Type B pancreatic cell (in vitro differentiated cells): ENCODE measurements at regions not wholly inside any gene's neighbourhood (a gene's known extent, or its start where the extent isn't known, plus 50 kb on each side); places are given as distances from the start of the nearest gene placed in this dataset.

ENCODE experiments used
- DNase-seq: peaks from one replicate; pipeline ENCODE4 v3.0.0; 2021; ENCODE audit warnings: mixed read lengths; ENCODE audit not compliant: unreplicated experiment; ENCODE audit errors: extremely low spot score
- H3K27ac Mint-ChIP-seq: 2 replicates; pipeline ENCODE4 v1.8.0; 2021; ENCODE audit warnings: mild to moderate bottlenecking, mixed read lengths
- H3K27me3 Mint-ChIP-seq: 2 replicates; pipeline ENCODE4 v1.8.0; 2021; ENCODE audit warnings: mixed read lengths
- H3K36me3 Mint-ChIP-seq: 2 replicates; pipeline ENCODE4 v1.8.0; 2021; ENCODE audit warnings: mixed read lengths
- H3K4me1 Mint-ChIP-seq: one replicate; pipeline ENCODE4 v1.8.0; 2021; ENCODE audit warnings: mixed read lengths; ENCODE audit not compliant: unreplicated experiment
- H3K4me3 Mint-ChIP-seq: 2 replicates; pipeline ENCODE4 v1.8.0; 2021; ENCODE audit warnings: mild to moderate bottlenecking, mixed read lengths
- H3K9me3 Mint-ChIP-seq: 2 replicates; pipeline ENCODE4 v1.8.0; 2021; ENCODE audit warnings: mixed read lengths
- CTCF ChIP-seq: fragments of 200-600 bp; sonication (generic); conservative IDR thresholded peaks from 2 replicates; pipeline ENCODE4 v1.5.0; 2021; ENCODE audit warnings: antibody characterized with exemption, mild to moderate bottlenecking

- Mint-ChIP-seq H3K27ac (no peak overlapping the region), H3K27me3 (no peaks in the 10 kb centered on the region)
- no peak for TF ChIP-seq CTCF
These were observed 194.7 kb upstream of the SOX4 start for GRCh38 chr6:21398741-21399325.

GRCh38 chr6:21402368-21402767 is 191.2 kb upstream of the SOX4 start:
- no peaks in the 10 kb centered on the region for H3K27me3 Mint-ChIP-seq
- peaks cover 4% of the 10 kb centered on the region for H3K4me1 Mint-ChIP-seq
- no peak for TF ChIP-seq CTCF
- no peak for DNase-seq
- no peak overlapping the region for H3K4me3 Mint-ChIP-seq
- H3K27ac Mint-ChIP-seq: no peak overlapping the region
- peaks cover 3% of the 10 kb centered on the region for H3K36me3 Mint-ChIP-seq
- H3K9me3 Mint-ChIP-seq: peaks cover 16% of the 10 kb centered on the region

More at GRCh38 chr6:21398741-21399325, 194.7 kb upstream of the SOX4 start:
- peaks cover 17% of the 10 kb centered on the region for H3K4me1 Mint-ChIP-seq
- H3K36me3 Mint-ChIP-seq: no peaks in the 10 kb centered on the region
- no peak overlapping the region for H3K4me3 Mint-ChIP-seq
- DNase-seq: no peak
- H3K9me3 Mint-ChIP-seq: peaks cover 10% of the 10 kb centered on the region

GRCh38 chr6:21404577-21404976 is 189.0 kb upstream of the SOX4 start:
- Mint-ChIP-seq H3K27me3 (no peaks in the 10 kb centered on the region), H3K9me3 (peaks cover 24% of the 10 kb centered on the region), H3K36me3 (peaks cover 13% of the 10 kb centered on the region), H3K27ac (no peak overlapping the region), H3K4me3 (no peak overlapping the region), H3K4me1 (peaks cover 1% of the 10 kb centered on the region)
- DNase-seq: no peak
- no peak for TF ChIP-seq CTCF

- Mint-ChIP-seq H3K36me3 (peaks cover 13% of the 10 kb centered on the region), H3K27ac (no peak overlapping the region), H3K4me3 (no peak overlapping the region), H3K9me3 (peaks cover 22% of the 10 kb centered on the region), H3K27me3 (no peaks in the 10 kb centered on the region), H3K4me1 (no peaks in the 10 kb centered on the region)
- no peak for DNase-seq
- no peak for TF ChIP-seq CTCF
These were observed 187.2 kb upstream of the SOX4 start for GRCh38 chr6:21406316-21406715.

- DNase-seq: no peak
These were observed 184.3 kb upstream of the SOX4 start for GRCh38 chr6:21409231-21409630.

More at GRCh38 chr6:21409231-21409630, 184.3 kb upstream of the SOX4 start:
- Mint-ChIP-seq H3K27ac (peak overlapping the region; percentile 64), H3K4me1 (no peaks in the 10 kb centered on the region), H3K27me3 (no peaks in the 10 kb centered on the region), H3K4me3 (no peak overlapping the region), H3K36me3 (peaks cover 13% of the 10 kb centered on the region), H3K9me3 (peaks cover 22% of the 10 kb centered on the region)
- TF ChIP-seq CTCF: no peak
